ENCODE measurements at regions not wholly inside any gene's neighbourhood (a gene's known extent, or its start where the extent isn't known, plus 50 kb on each side); places are given as distances from the start of the nearest gene placed in this dataset.
"Not testable (repeated sequence)": the region's sequence is repeated elsewhere in the genome, so short reads cannot be mapped to it uniquely, and the experiment has no call there.

GRCh38 chr21:17250778-17251241 lies 262.0 kb upstream of the CXADR start:
- DNase-seq = no peak

- no peak for DNase-seq
Measured at GRCh38 chr21:17257784-17258183, 255.1 kb upstream of the CXADR start.

- no peak for DNase-seq
Measured at GRCh38 chr21:17264182-17264581, 248.7 kb upstream of the CXADR start.

GRCh38 chr21:17269760-17270159 lies 243.1 kb upstream of the CXADR start:
- DNase-seq = no peak

- DNase-seq = peak; percentile 2
Measured at GRCh38 chr21:17270229-17270628, 242.6 kb upstream of the CXADR start.

GRCh38 chr21:17279663-17280062 lies 233.2 kb upstream of the CXADR start:
- no peak for DNase-seq

DNA sequence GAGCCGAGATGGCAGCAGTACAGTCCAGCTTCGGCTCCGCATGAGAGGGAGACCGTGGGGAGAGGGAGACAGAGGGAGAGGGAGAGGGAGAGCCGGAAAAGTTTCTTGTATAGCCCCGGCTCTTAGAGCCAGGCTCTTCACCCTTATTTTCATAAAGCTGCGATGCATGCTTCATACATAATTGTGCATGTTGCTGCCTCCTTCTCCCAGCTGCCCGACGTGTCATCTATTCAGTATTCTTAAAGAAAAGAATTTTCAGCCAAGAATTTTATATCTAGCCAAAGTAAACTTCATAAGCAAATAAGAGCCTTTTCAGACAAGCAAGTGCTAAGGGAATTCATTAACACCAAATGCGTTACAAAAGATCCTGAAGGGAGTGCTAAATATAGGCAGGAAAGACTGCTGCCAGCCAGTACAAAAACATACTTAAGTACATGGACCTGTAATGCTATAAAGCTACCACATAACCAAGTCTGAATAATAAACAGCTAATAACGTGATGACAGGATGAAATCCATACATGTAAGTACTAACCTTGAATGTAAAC lies 219.8 kb upstream of the CXADR start:
- not testable (repeated sequence) for DNase-seq

GRCh38 chr21:17295997-17296396 lies 216.8 kb upstream of the CXADR start:
- DNase-seq = no peak

DNA sequence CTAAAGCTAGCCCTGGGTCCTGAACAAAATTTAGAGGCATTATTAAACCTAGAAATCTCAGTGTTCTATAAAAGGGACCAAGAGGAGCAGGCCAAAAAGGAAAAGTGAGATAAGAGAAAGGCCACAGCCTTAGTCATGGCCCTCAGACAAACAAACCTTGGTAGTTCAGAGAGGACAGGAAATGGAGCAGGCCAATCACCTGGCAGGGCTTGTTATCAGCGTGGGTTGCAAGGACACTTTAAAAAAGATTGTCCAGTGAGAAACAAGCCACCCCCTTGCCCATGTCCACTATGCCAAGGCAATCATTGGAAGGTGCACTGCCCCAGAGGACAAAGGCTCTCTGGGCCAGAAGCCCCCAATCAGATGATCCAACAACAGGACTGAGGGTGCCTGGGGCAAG lies 213.3 kb upstream of the CXADR start:
- not testable (repeated sequence) for DNase-seq

DNA sequence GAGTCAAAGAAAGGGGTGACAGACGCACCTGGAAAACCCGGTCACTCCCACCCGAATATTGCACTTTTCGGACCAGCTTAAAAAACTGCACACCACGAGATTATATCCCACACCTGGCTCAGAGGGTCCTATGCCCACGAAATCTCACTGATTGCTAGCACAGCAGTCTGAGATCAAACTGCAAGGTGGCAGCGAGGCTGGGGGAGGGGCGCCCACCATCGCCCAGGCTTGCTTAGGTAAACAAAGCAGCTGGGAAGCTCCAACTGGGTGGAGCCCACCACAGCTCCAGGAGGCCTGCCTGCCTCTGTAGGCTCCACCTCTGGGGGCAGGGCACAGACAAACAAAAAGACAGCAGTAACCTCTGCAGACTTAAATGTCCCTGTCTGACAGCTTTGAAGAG lies 185.1 kb upstream of the CXADR start:
- DNase-seq = not testable (repeated sequence)

DNA sequence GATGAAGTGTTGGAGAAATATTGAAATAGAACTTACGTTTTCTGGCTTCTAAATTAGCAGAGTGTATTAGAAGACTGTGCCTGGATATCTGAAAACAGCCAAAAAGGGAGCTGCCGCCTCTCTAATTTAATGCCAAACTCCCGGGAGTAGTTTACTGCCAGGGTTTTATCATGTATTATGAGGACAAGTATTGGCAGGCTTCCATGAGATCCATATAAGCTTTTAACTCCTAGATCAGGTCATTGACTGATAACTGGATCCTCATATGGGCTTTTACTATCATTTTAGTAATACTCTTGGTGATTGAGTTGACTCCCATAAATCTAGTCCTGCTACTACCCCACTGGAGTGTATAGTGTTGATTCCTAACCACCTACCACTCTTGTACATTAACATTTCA lies 178.4 kb upstream of the CXADR start:
- DNase-seq = no peak

GRCh38 chr21:17340081-17340480 lies 172.8 kb upstream of the CXADR start:
- DNase-seq = no peak

- DNase-seq = peak; percentile 28
Measured at GRCh38 chr21:17343055-17343454, 169.8 kb upstream of the CXADR start.

GRCh38 chr21:17348357-17348756 lies 164.5 kb upstream of the CXADR start:
- DNase-seq = no peak

GRCh38 chr21:17348849-17349248 lies 164.0 kb upstream of the CXADR start:
- no peak for DNase-seq

GRCh38 chr21:17351766-17352165 lies 161.1 kb upstream of the CXADR start:
- DNase-seq = no peak

DNA sequence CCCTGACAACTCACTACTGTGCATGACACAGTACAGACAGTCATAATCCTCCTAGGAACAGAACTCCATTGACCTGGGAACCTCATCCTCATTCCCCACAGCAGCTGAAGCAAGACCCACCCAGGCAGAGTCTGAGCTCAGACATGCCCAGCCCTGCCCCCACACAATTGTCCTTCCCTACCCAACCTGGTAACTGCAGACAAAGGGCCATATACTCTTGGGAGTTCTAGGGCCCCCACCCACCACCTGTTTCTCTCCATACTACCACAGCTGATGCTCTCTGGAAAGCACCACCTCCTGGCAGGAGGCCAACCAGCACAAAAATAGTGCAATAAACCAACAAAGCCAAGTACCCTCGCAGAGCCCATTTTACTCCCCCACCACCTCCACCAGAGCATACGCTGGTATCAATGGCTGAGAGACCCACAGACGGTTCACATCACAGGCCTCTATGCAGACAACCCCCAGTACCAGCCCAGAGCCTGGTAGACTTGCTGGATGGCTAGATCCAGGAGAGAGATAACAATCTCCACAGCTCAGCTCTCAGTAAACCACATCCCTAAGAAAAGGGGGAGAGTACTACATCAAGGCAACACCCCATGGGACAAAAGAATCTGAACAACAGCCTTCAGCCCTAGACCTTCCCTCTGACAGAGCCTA lies 159.7 kb upstream of the CXADR start:
- DNase-seq = no peak

DNA sequence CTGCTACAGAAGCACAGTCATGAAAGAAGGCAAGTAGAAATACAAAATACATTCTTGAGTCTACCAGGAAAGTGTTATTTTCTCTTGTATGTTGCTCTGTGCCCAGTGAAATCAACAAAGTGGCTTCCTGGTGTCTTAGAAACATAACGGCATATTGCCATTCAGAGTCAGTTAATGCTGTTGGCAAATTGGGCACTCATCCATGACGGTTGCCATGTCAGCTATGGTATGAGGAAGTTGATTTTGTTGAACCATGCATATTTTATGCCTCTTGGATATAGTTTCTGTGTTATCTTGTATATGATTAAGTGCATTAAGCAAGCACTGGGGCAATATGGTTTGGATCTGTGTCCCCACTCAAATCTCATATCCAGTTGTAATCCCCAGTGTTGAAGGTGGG lies 153.1 kb upstream of the CXADR start:
- DNase-seq = no peak

GRCh38 chr21:17368748-17369363 lies 144.0 kb upstream of the CXADR start:
- DNase-seq = no peak

- DNase-seq = no peak
Measured at GRCh38 chr21:17370263-17370662, 142.6 kb upstream of the CXADR start.

DNA sequence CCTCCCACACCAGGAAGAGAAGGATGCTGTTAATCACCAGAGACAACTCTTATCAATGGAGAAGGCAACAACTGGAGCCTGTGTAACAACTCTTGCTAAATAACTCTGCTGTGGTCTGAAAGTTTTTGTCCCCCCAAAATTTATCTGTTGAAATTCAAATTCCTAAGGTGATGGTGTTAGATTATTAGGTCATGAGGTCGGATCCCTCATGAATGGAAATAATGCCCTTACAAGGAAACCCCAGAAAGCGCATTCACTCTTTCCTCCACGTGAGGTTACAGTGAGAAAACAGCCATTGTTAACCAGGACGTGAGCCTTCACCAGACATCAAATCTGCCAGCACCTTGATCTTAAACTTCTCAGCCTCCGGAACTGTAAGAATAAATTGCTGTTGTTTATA lies 141.9 kb upstream of the CXADR start:
- no peak for DNase-seq

GRCh38 chr21:17371450-17371849 lies 141.4 kb upstream of the CXADR start:
- no peak for DNase-seq

- no peak for DNase-seq
Measured at GRCh38 chr21:17372200-17372599, 140.6 kb upstream of the CXADR start.

DNA sequence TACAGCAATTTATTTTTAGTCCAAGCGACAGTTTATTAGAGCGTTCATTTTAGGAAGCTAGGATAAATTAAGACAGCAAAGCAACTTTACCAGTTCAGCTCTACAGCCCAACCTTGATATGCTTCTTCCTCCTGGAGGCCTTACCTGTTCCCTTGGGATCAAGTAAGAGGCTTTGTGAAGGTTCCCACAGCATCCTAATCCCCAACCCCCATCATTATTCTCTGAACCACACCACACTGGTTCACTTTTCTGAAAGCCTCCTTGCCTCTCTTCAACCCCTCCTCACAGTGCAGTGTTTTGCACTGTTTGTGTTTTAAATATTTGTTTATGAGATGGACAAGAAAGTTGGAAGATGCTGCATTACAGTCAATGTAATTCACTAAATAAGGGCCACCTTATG lies 126.3 kb upstream of the CXADR start:
- DNase-seq = no peak

Data from MV-4-11 (cell line).